H7 (cell line): ENCODE measurements at regions not wholly inside any gene's neighbourhood (a gene's known extent, or its start where the extent isn't known, plus 50 kb on each side); places are given as distances from the start of the nearest gene placed in this dataset.

Experiments used
- DNase-seq: peaks from one replicate; pipeline ENCODE4 v3.0.0; 2012
- H3K27me3 ChIP-seq: 2 replicates; pipeline ENCODE4 v1.6.0; 2011; ENCODE audit warnings: mild to moderate bottlenecking, low read length; ENCODE audit not compliant: control insufficient read depth, insufficient read depth
- H3K36me3 ChIP-seq: replicated peaks from 2 replicates; pipeline ENCODE4 v1.5.1; 2011; ENCODE audit warnings: low read length; ENCODE audit not compliant: control insufficient read depth, insufficient read depth
- H3K4me3 ChIP-seq: 2 replicates; pipeline ENCODE4 v1.5.1; 2011; ENCODE audit warnings: low read depth, mild to moderate bottlenecking, control low read depth, low read length, moderate library complexity; ENCODE audit not compliant: insufficient read depth

- DNase-seq = peak; percentile 77
- H3K27me3 ChIP-seq = no peaks in the 10 kb centered on the region
- H3K36me3 ChIP-seq = peaks cover 24% of the 10 kb centered on the region
- H3K4me3 ChIP-seq = no peak overlapping the region
These were observed 128.0 kb downstream of the RFLNA start for GRCh38 chr12:124422570-124423523.

DNA sequence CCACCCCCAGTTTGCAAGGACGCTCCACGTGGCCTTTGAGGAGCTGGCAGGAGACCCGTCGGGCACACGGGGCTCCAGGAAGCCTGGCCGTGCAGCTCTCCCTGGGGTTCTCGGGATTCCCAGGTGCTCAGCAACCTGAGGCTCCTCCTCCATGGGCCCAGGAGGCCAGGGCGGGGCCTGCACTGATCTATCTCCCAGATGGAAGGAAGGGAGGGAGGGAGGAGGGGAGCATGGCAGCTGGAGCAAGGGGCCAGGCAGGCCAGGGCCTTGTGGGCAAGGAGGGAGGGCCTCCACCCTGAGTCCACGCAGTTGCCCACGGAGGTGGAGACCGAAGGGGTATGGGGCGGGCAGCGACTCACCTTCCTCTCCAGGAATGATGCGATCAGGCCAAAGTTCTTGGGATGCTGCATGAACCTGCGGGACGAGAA lies 127.3 kb downstream of the RFLNA start:
- DNase-seq = peak; percentile 88
- no peak overlapping the region for H3K4me3 ChIP-seq
- H3K36me3 ChIP-seq = peaks cover 24% of the 10 kb centered on the region
- no peaks in the 10 kb centered on the region for H3K27me3 ChIP-seq

- Histone ChIP-seq H3K27me3 (no peaks in the 10 kb centered on the region), H3K4me3 (no peak overlapping the region), H3K36me3 (peaks cover 21% of the 10 kb centered on the region)
- no peak for DNase-seq
These were observed 126.2 kb downstream of the RFLNA start for GRCh38 chr12:124420996-124421674.

- H3K27me3 ChIP-seq = no peaks in the 10 kb centered on the region
- peaks cover 17% of the 10 kb centered on the region for H3K36me3 ChIP-seq
- no peak for DNase-seq
- no peak overlapping the region for H3K4me3 ChIP-seq
These were observed 125.4 kb downstream of the RFLNA start for GRCh38 chr12:124420041-124420995.

GRCh38 chr12:124419292-124420040 lies 124.6 kb downstream of the RFLNA start:
- no peak for DNase-seq
- peaks cover 14% of the 10 kb centered on the region for H3K36me3 ChIP-seq
- H3K27me3 ChIP-seq = no peaks in the 10 kb centered on the region
- H3K4me3 ChIP-seq = no peak overlapping the region

DNA sequence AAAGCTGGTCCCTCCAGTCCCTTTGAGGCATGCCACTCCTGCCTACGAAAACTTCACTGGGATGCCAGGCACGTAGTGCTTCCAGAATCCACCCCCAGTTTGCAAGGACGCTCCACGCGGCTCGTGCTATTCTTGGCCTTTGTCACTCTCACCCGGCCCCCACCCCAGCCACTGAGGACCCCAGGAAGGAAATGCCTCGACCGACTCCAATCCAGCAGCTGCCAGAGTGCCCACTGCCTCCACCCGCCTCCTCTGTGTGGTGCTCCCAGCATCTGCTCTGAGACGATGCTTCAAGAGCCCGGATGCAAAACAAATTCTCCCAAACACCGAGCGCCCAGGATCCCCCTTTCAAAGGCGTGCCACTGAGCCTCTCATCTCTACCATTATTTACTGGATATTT lies 123.9 kb downstream of the RFLNA start:
- DNase-seq = no peak
- Histone ChIP-seq H3K27me3 (no peaks in the 10 kb centered on the region), H3K36me3 (peaks cover 12% of the 10 kb centered on the region), H3K4me3 (no peak overlapping the region)

DNA sequence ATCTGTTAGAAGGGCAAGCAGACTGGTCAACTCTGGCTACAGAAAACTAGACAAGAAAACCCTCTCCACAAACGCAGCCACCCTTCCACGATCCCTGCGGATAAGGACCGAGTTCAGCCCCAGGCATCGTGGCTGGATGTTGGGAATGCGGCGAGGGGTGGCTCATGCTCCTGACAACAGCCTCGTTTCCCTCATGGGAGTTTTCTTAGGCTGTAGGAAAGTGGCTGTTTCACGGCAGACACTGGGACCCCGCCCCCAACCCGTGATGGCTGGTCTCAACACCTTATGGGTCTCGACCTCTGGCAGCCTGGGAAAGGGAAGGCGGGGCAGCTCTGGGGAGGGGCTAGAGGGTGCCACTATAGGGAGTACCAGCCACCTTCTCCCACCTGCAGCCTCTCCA lies 123.3 kb downstream of the RFLNA start:
- Histone ChIP-seq H3K36me3 (peaks cover 12% of the 10 kb centered on the region), H3K4me3 (no peak overlapping the region), H3K27me3 (no peaks in the 10 kb centered on the region)
- DNase-seq = no peak

DNA sequence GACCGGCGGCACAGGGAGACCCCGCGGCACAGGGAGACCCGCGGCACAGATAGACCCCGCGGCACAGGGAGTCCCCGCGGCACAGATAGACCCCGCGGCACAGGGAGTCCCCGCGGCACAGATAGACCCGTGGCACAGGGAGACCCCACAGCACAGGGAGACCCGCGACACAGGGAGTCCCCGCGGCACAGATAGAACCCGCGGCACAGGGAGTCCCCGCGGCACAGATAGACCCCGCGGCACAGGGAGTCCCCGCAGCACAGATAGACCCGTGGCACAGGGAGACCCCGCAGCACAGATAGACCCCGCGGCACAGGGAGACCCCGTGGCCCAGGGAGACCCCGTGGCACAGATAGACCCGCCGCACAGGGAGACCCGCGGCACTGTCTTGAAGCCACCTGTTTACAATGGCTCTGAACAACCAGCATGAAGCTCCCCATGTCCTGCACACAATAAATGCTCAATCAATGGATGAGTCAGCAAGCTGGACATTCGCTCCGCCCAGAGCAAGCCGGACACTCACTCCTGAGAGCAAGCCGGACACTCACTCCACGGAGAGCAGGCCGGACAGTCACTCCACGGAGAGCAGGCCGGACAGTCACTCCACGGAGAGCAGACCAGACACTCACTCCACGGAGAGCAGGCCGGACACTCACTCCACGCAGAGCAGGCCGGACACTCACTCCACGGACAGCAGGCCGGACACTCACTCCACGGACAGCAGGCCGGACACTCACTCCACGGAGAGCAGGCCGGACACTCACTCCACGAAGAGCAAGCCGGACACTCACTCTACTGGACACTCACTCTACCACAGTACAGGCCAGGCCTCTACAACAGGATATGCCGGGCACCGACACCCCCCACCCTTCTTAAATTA lies 121.9 kb downstream of the RFLNA start:
- DNase-seq = no peak
- Histone ChIP-seq H3K27me3 (no peaks in the 10 kb centered on the region), H3K4me3 (no peak overlapping the region), H3K36me3 (peaks cover 14% of the 10 kb centered on the region)

GRCh38 chr12:124415064-124415463 lies 120.2 kb downstream of the RFLNA start:
- Histone ChIP-seq H3K27me3 (no peaks in the 10 kb centered on the region), H3K4me3 (no peak overlapping the region), H3K36me3 (peaks cover 11% of the 10 kb centered on the region)
- DNase-seq = no peak

DNA sequence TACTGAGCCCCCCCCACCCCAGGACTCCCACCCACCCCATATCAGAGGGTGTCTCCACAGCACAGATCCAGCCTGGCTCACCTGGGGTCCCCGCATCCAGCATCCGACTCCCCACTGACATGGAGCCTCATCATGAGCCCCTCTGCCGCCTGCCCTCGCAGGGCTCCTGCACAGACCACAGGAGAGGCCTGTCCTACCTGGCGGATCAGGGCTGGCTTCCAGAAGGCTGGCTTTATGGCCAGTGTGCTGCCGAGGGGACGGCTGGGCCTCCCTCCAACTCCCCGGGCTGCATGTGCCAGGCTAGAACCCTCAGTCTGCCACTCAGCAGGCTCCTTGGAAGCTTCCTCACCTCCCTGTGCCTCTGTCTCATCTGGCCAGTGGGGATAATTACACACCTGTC lies 119.0 kb downstream of the RFLNA start:
- Histone ChIP-seq H3K27me3 (no peaks in the 10 kb centered on the region), H3K36me3 (peaks cover 5% of the 10 kb centered on the region), H3K4me3 (no peak overlapping the region)
- no peak for DNase-seq

- no peaks in the 10 kb centered on the region for H3K27me3 ChIP-seq
- DNase-seq = no peak
- peaks cover 5% of the 10 kb centered on the region for H3K36me3 ChIP-seq
- no peak overlapping the region for H3K4me3 ChIP-seq
These were observed 118.5 kb downstream of the RFLNA start for GRCh38 chr12:124413401-124413800.

GRCh38 chr12:124412646-124413015 lies 117.7 kb downstream of the RFLNA start:
- Histone ChIP-seq H3K36me3 (peaks cover 5% of the 10 kb centered on the region), H3K27me3 (no peaks in the 10 kb centered on the region), H3K4me3 (no peak overlapping the region)
- no peak for DNase-seq

DNA sequence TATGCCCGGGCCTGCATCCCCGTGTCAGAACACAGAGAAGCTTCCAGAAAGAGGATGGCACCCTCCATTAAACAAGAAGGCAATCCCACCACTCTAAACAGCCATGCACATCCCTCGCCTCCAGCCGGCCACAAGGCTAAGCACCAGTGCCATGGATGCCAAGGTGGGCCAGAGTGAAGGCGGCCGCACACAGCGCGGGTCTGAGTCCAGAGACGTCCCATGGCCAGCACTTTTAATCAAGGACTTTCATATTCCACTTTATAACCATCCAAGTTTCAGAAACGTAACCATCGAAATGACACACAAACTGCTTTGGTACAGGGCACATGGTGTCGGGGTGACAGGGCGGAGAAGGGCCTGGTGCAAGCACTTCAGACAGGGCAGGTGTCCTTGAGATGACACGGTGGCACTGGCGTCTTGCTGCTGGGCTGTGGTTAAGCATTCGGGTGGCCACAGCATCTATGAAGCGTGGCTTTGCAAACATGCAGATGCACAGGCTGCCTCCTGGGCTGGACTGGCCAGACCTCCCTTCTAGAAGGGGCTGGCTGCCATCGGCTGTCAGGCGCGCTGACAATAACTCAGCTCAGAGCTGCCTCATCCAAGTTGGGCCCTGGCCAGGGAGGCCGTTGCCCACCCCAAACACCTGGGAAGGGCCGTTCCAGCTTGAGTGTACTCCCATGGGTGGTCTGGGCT lies 117.2 kb downstream of the RFLNA start:
- no peak for DNase-seq
- Histone ChIP-seq H3K36me3 (peaks cover 6% of the 10 kb centered on the region), H3K27me3 (no peaks in the 10 kb centered on the region), H3K4me3 (no peak overlapping the region)
